Right hindlimb (tissue), 1 donor: ENCODE measurements at regions not wholly inside any gene's neighbourhood (a gene's known extent, or its start where the extent isn't known, plus 50 kb on each side); places are given as distances from the start of the nearest gene placed in this dataset.
A peak's percentile ranks its signal among the peaks of the same experiment; 100 is the strongest.

Experiments
- DNase-seq: peaks from one replicate; pipeline ENCODE4 v3.0.0-alpha.2; 2018

DNA sequence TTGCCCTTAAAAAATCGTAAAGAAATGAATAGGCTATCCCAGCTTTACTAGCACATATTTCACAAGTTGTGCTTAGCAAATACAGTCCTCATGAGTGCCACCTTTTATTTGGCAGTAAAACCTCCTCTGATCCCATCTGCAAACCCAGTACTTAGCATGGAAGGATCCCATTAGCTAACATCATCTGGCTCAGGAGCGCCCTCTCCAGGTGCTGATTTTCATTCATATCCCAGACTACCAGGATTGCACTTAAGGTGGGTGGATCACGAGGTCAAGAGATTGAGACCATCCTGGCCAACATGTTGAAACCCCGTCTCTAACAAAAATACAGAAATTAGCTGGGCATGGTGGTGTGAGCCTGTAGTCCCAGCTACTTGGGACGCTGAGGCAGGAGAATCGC, 76.1 kb upstream of the PAX6 start:
- DNase-seq = no peak

DNA sequence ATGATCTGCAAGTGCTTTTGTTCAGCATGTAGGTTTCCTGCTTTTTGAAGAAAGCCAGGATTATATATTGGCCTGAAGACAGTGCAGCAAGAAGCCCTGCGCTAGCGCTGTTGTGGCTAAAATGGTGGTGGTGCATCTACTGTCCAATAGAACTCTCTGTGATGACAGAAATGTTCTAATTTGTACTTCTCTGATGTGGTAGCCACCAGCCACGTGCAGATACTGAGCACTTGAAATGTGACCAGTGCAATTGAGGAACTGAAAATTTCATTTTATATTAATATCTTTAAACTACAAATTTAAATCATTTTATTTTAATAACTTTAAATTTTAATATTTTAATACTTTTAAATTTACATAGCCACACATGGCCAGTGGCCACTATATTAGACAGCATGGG, 73.0 kb upstream of the PAX6 start:
- no peak for DNase-seq

DNA sequence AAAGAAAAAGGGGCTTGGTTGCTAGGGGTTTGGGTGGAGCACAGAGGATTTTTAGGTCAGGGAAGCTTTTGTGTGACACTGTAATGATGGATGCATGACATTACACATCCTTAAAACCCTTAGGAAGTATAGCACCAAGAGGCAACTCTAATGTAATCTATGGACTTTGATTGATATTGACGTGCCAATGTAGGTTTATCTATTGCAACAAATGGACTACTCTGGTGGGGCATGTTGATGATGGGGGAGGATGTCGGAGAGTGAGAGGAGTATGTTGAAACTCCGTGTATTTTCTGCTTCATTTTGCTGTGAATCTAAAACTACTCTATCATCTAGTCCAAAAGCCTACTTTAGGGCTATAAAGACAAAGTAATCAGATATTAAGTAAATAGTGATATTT, 72.3 kb upstream of the PAX6 start:
- no peak for DNase-seq

- no peak for DNase-seq
Measured at GRCh38 chr11:31882951-31883392, 71.8 kb upstream of the PAX6 start.

DNA sequence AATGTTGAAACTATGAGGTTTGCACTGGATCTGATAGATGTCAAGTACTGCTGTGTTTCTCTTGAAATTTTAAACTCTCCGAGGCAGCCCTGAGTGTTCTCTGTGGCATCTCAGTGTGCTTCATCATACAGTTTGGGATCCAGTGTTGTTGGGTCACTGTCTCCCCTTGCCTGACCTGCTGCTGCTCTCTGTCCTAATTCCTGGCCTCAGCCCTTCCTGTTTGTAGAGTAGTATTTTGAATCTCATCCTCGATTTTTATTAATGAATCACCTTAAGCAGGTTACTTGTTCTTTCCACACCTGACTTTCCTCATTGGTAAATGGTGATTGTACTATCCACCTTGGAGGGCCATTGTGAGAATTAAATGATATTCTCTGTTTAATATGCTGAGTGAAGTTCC, 70.7 kb upstream of the PAX6 start:
- DNase-seq = no peak

- DNase-seq = no peak
Measured at GRCh38 chr11:31879681-31880080, 68.6 kb upstream of the PAX6 start.

- no peak for DNase-seq
Measured at GRCh38 chr11:31877863-31878262, 66.7 kb upstream of the PAX6 start.

DNA sequence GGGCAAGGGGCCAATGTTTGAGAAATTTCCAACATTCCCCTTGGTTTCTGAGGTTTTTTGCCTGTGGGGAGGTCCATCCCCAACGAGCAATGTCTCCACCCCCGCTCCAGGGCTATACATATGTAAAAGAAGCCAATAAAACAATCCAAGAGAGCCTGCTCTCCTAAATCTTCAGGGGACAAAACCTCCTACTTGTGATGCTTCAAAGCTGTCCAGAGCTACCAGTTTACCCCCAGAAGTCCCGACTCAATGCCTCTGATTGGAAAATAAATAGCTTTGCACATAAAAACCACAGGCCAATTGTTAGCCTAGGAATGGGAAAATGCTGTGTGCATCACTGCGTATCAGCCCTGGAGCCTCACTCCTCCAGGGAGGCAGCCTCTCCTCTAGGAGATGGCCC, 66.0 kb upstream of the PAX6 start:
- DNase-seq = no peak

GRCh38 chr11:31875866-31876560, 64.9 kb upstream of the PAX6 start:
- DNase-seq = no peak

DNA sequence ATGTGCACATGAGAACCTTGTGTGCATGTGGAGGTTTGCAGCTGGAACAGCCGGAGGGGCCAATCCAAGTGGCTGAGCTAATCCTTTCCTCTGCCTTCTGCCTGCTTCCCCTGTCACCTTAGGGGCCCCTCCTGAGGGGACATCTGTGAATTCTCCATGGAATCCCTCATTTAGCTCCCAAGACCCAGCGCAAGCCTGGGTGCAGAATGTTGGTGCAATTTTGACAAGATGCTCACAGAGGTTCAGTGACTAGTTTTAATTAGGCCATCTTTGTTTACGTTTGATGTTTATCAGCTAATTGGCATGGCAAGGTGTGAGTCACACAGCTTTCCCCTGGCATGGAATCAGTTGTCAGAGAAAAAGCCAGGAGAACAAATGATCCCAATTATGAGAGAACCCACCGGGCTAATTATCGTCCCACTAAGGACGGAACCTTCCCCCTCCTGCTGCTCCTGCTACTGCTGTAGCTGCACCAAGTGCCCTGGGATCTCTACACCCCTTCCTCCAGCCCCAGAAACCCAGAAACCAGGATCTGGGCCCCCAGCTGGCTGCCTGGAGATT, 63.6 kb upstream of the PAX6 start:
- no peak for DNase-seq

- DNase-seq = no peak
Measured at GRCh38 chr11:31873124-31873523, 62.0 kb upstream of the PAX6 start.

- DNase-seq = no peak
Measured at GRCh38 chr11:31872076-31872443, 60.9 kb upstream of the PAX6 start.

- no peak for DNase-seq
Measured at GRCh38 chr11:31871310-31872075, 60.4 kb upstream of the PAX6 start.

GRCh38 chr11:31870609-31871309, 59.6 kb upstream of the PAX6 start:
- peak; percentile 60 for DNase-seq

DNA sequence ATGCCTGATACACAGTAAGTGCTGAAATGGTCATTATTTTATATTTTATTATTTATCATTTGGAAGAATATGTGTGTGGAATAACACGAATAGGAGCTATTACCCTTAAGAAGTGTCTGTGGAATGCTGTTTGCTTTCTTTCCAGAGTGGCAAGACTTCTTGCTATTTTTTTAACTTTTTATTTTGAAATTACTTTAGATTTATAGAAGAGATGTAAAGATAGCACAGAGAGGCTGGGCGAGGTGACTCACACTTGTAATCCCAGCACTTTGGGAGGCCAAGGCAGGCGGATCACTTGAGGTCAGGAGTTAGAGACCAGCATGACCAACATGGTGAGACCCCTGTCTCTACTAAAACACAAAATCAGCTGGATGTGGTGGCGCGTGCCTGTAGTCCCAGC, 58.9 kb upstream of the PAX6 start:
- DNase-seq = no peak

GRCh38 chr11:31865606-31866300, 54.6 kb upstream of the PAX6 start:
- DNase-seq = no peak

- DNase-seq = no peak
Measured at GRCh38 chr11:31863170-31863832, 52.2 kb upstream of the PAX6 start.

- DNase-seq = no peak
Measured at GRCh38 chr11:31861011-31861410, 49.9 kb upstream of the PAX6 start.
